ENCODE measurements at regions not wholly inside any gene's neighbourhood (a gene's known extent, or its start where the extent isn't known, plus 50 kb on each side); places are given as distances from the start of the nearest gene placed in this dataset.

- Histone ChIP-seq H3K4me3 (ENCODE audit: control insufficient read depth in 2 of 3, extremely low read depth in 1 of 3, insufficient read depth in 2 of 3, low read depth in 1 of 3, low read length in 3 of 3) (no peak overlapping the region), H4K20me1 (ENCODE audit: control insufficient read depth, extremely low read depth, insufficient read depth, low read length) (no peaks in the 10 kb centered on the region), H3K9ac (ENCODE audit: control insufficient read depth, extremely low read depth, insufficient read depth, low read length) (no peak overlapping the region), H3K27ac (ENCODE audit: control insufficient read depth, insufficient read depth, low read length) (no peak overlapping the region), H3K9me3 (ENCODE audit: control insufficient read depth, low read depth, low read length) (no peaks in the 10 kb centered on the region), H3K36me3 (ENCODE audit: control insufficient read depth in 2 of 2, extremely low read depth in 1 of 2, insufficient read depth in 2 of 2, low read length in 2 of 2) (no peaks in the 10 kb centered on the region), H3K79me2 (ENCODE audit: control insufficient read depth, insufficient read depth, low read length) (no peaks in the 10 kb centered on the region), H3K27me3 (ENCODE audit: control insufficient read depth, extremely low read depth, insufficient read depth, low read length) (no peaks in the 10 kb centered on the region), H3K4me2 (ENCODE audit: control insufficient read depth, extremely low read depth, insufficient read depth, low read depth, low read length) (no peak overlapping the region), H2AFZ (ENCODE audit: control insufficient read depth, low read length) (no peak overlapping the region), H3K4me1 (ENCODE audit: control insufficient read depth, extremely low read depth, insufficient read depth, low read length) (peaks cover 14% of the 10 kb centered on the region), H3K9me1 (ENCODE audit: control insufficient read depth, extremely low read depth, insufficient read depth, low read length) (no peaks in the 10 kb centered on the region)
- FAIRE-seq (no peak), DNase-seq (ENCODE audit: low read depth, low spot score) (no peak)
- dilution Hi-C loops (cut with MboI; ENCODE audit: extremely low pct_ligation_motif_present, low sequenced_read_pairs), result no loop called here
- no peak for TF ChIP-seq EZH2 (IDR thresholded peaks at IDR 0.05; ENCODE audit: low read length)
- no peak for TF ChIP-seq CTCF (optimal IDR thresholded peaks at IDR 0.05 in 1 of 3, IDR thresholded peaks at IDR 0.05 in 1 of 3, conservative IDR thresholded peaks at IDR 0.05 in 1 of 3; ENCODE audit: extremely low read depth in 1 of 3, insufficient read depth in 2 of 3, low read length in 3 of 3)
Observed at GRCh38 chr15:91409387-91409786, 309.3 kb downstream of the SV2B start.

- dilution Hi-C loops (cut with MboI; ENCODE audit: extremely low pct_ligation_motif_present, low sequenced_read_pairs), result no loop called here
- no peak for FAIRE-seq
- H3K79me2 ChIP-seq (ENCODE audit: control insufficient read depth, insufficient read depth, low read length), result no peaks in the 10 kb centered on the region
Observed at GRCh38 chr15:91411586-91411985, 311.5 kb downstream of the SV2B start.

More at GRCh38 chr15:91411586-91411985, 311.5 kb downstream of the SV2B start:
- H2AFZ ChIP-seq (ENCODE audit: control insufficient read depth, low read length), result no peak overlapping the region
- no peaks in the 10 kb centered on the region for H3K27me3 ChIP-seq (ENCODE audit: control insufficient read depth, extremely low read depth, insufficient read depth, low read length)
- H3K27ac ChIP-seq (ENCODE audit: control insufficient read depth, insufficient read depth, low read length), result no peak overlapping the region
- peaks cover 14% of the 10 kb centered on the region for H3K4me1 ChIP-seq (ENCODE audit: control insufficient read depth, extremely low read depth, insufficient read depth, low read length)
- H3K9ac ChIP-seq (ENCODE audit: control insufficient read depth, extremely low read depth, insufficient read depth, low read length), result no peak overlapping the region
- H3K4me2 ChIP-seq (ENCODE audit: control insufficient read depth, extremely low read depth, insufficient read depth, low read depth, low read length), result no peak overlapping the region
- DNase-seq (ENCODE audit: low read depth, low spot score), result no peak
- no peak overlapping the region for H3K4me3 ChIP-seq (ENCODE audit: control insufficient read depth in 2 of 3, extremely low read depth in 1 of 3, insufficient read depth in 2 of 3, low read depth in 1 of 3, low read length in 3 of 3)
- H3K9me1 ChIP-seq (ENCODE audit: control insufficient read depth, extremely low read depth, insufficient read depth, low read length), result no peaks in the 10 kb centered on the region
- H3K36me3 ChIP-seq (ENCODE audit: control insufficient read depth in 2 of 2, extremely low read depth in 1 of 2, insufficient read depth in 2 of 2, low read length in 2 of 2), result no peaks in the 10 kb centered on the region
- no peaks in the 10 kb centered on the region for H4K20me1 ChIP-seq (ENCODE audit: control insufficient read depth, extremely low read depth, insufficient read depth, low read length)
- TF ChIP-seq EZH2 (IDR thresholded peaks at IDR 0.05; ENCODE audit: low read length), result no peak
- H3K9me3 ChIP-seq (ENCODE audit: control insufficient read depth, low read depth, low read length), result no peaks in the 10 kb centered on the region

Measured in keratinocyte (primary cell).